Testis (tissue), 2 donors: ENCODE measurements at regions not wholly inside any gene's neighbourhood (a gene's known extent, or its start where the extent isn't known, plus 50 kb on each side); places are given as distances from the start of the nearest gene placed in this dataset.

Experiments used
- DNase-seq: peaks from one replicate; pipeline ENCODE4 v3.0.0-alpha.2; 2019
- H3K27ac ChIP-seq, 2 donors: fragments of 200-600 bp; sonication (generic); one replicate each; pipeline ENCODE4 v1.5.1; 2019
- H3K27me3 ChIP-seq: fragments of 200-600 bp; sonication (generic); one replicate; pipeline ENCODE4 v1.5.1; 2019
- H3K36me3 ChIP-seq: fragments of 200-600 bp; sonication (generic); one replicate; pipeline ENCODE4 v1.5.1; 2017; ENCODE audit warnings: low read depth; ENCODE audit errors: missing control alignments
- H3K4me1 ChIP-seq: fragments of 200-600 bp; sonication (generic); one replicate; pipeline ENCODE4 v1.5.1; 2019
- H3K4me3 ChIP-seq, 2 donors: fragments of 200-600 bp; sonication (generic); one replicate each; pipeline ENCODE4 v1.5.1; 2017 to 2019
- H3K9me3 ChIP-seq: fragments of 200-600 bp; sonication (generic); one replicate; pipeline ENCODE4 v1.5.1; 2017
- CTCF ChIP-seq, 3 experiments: fragments of 450-650 bp in 2 of 3; fragments of 200-600 bp in 1 of 3; sonication (generic) in 1 of 3; IDR thresholded peaks; one replicate each; pipeline ENCODE4 v1.5.1; 2016 to 2019; ENCODE audit warnings: antibody characterized with exemption in 3 of 3, mild to moderate bottlenecking in 2 of 3, moderate library complexity in 1 of 3
- POLR2A ChIP-seq: fragments of 450-650 bp; IDR thresholded peaks from one replicate; pipeline ENCODE4 v1.6.1; 2017; ENCODE audit warnings: antibody characterized with exemption, mild to moderate bottlenecking, moderate library complexity
- WGBS, 2 donors: methylation state at CpG; one replicate each; pipeline ENCODE4 v1.1.5; 2018; 5-methylcytosine and 5-hydroxymethylcytosine counted together
- intact Hi-C: fragments of 100-400 bp; cut with DNase I; formaldehyde crosslinking; loops from one replicate; pipeline ENCODE4 v1.15.1; 2023; ENCODE audit warnings: low total_unique reads

GRCh38 chr2:6654279-6654678 is 211.4 kb downstream of the CMPK2 start:
- DNase-seq = no peak
- no peak for TF ChIP-seq CTCF (IDR thresholded peaks at IDR 0.05)
- TF ChIP-seq POLR2A = no peak
- H3K27ac ChIP-seq = no peak overlapping the region
- intact Hi-C loops = no loop called here
- H3K4me3 ChIP-seq = no peak overlapping the region
- H3K36me3 ChIP-seq = no peaks in the 10 kb centered on the region
- 77 to 82% methylated on average over 5 of the region's 5 CpGs for WGBS, 2 donors
- no peaks in the 10 kb centered on the region for H3K4me1 ChIP-seq
- H3K9me3 ChIP-seq = no peaks in the 10 kb centered on the region
- H3K27me3 ChIP-seq = no peaks in the 10 kb centered on the region

GRCh38 chr2:6656633-6657032 is 209.1 kb downstream of the CMPK2 start:
- intact Hi-C loops = no loop called here
- no peak overlapping the region for H3K27ac ChIP-seq
- DNase-seq = no peak
- H3K4me1 ChIP-seq = no peaks in the 10 kb centered on the region
- H3K36me3 ChIP-seq = no peaks in the 10 kb centered on the region
- 78 to 84% methylated on average over 4 of the region's 4 CpGs for WGBS, 2 donors
- H3K27me3 ChIP-seq = no peaks in the 10 kb centered on the region
- TF ChIP-seq POLR2A (no peak), CTCF (IDR thresholded peaks at IDR 0.05) (no peak)
- H3K9me3 ChIP-seq = no peaks in the 10 kb centered on the region
- no peak overlapping the region for H3K4me3 ChIP-seq

GRCh38 chr2:6657136-6657535 is 208.6 kb downstream of the CMPK2 start:
- no peak for DNase-seq
- Histone ChIP-seq H3K4me1 (no peaks in the 10 kb centered on the region), H3K4me3 (no peak overlapping the region), H3K27ac (no peak overlapping the region), H3K27me3 (no peaks in the 10 kb centered on the region), H3K36me3 (no peaks in the 10 kb centered on the region), H3K9me3 (no peaks in the 10 kb centered on the region)
- TF ChIP-seq CTCF (IDR thresholded peaks at IDR 0.05) (no peak), POLR2A (no peak)
- WGBS, 2 donors = 83 to 87% methylated on average over 5 of the region's 5 CpGs
- intact Hi-C loops = no loop called here

- 77 to 79% methylated on average over 5 of the region's 5 CpGs for WGBS, 2 donors
- no peaks in the 10 kb centered on the region for H3K36me3 ChIP-seq
- no peaks in the 10 kb centered on the region for H3K4me1 ChIP-seq
- TF ChIP-seq POLR2A (no peak), CTCF (IDR thresholded peaks at IDR 0.05) (no peak)
- no peak overlapping the region for H3K4me3 ChIP-seq
- H3K27ac ChIP-seq = no peak overlapping the region
- no peaks in the 10 kb centered on the region for H3K27me3 ChIP-seq
- intact Hi-C loops = no loop called here
- DNase-seq = no peak
- no peaks in the 10 kb centered on the region for H3K9me3 ChIP-seq
Measured at GRCh38 chr2:6657855-6658254, 207.9 kb downstream of the CMPK2 start.

GRCh38 chr2:6664332-6665061 is 201.2 kb downstream of the CMPK2 start:
- 68 to 73% methylated on average over 7 of the region's 7 CpGs for WGBS, 2 donors
- H3K27me3 ChIP-seq = no peaks in the 10 kb centered on the region
- no peak overlapping the region for H3K4me3 ChIP-seq
- no peaks in the 10 kb centered on the region for H3K9me3 ChIP-seq
- no peaks in the 10 kb centered on the region for H3K4me1 ChIP-seq
- DNase-seq = no peak
- no peaks in the 10 kb centered on the region for H3K36me3 ChIP-seq
- no peak overlapping the region for H3K27ac ChIP-seq
- TF ChIP-seq CTCF (IDR thresholded peaks at IDR 0.05) = no peak
- no peak for TF ChIP-seq POLR2A
- intact Hi-C loops = no loop called here
